GM23248 (cell line): ENCODE measurements at regions not wholly inside any gene's neighbourhood (a gene's known extent, or its start where the extent isn't known, plus 50 kb on each side); places are given as distances from the start of the nearest gene placed in this dataset.

Experiments used
- DNase-seq: peaks from one replicate; pipeline ENCODE4 v3.0.0-alpha.2; 2015
- H2AFZ ChIP-seq: fragments of 200-600 bp; sonication (generic); 2 replicates; pipeline ENCODE4 v1.6.1; 2016; ENCODE audit warnings: antibody characterized with exemption
- H3F3A ChIP-seq: fragments of 200-600 bp; sonication (generic); 2 replicates; pipeline ENCODE4 v1.6.1; 2016; ENCODE audit warnings: mild to moderate bottlenecking, antibody characterized with exemption, mixed run types; ENCODE audit not compliant: insufficient read depth
- H3K27ac ChIP-seq: fragments of 200-600 bp; sonication (generic); 2 replicates; pipeline ENCODE4 v1.5.1; 2016; ENCODE audit warnings: mild to moderate bottlenecking
- H3K27me3 ChIP-seq: fragments of 200-600 bp; sonication (generic); replicated peaks from 2 replicates; pipeline ENCODE4 v1.6.1; 2016; ENCODE audit warnings: mild to moderate bottlenecking; ENCODE audit not compliant: insufficient read depth
- H3K36me3 ChIP-seq: fragments of 200-600 bp; sonication (generic); 2 replicates; pipeline ENCODE4 v1.6.1; 2016; ENCODE audit warnings: low read depth, mild to moderate bottlenecking
- H3K4me1 ChIP-seq: fragments of 200-600 bp; sonication (generic); 2 replicates; pipeline ENCODE4 v1.6.1; 2016; ENCODE audit warnings: mild to moderate bottlenecking; ENCODE audit not compliant: insufficient read depth
- H3K4me2 ChIP-seq: fragments of 200-600 bp; sonication (generic); one replicate; pipeline ENCODE4 v1.6.1; 2016; ENCODE audit warnings: mild to moderate bottlenecking; ENCODE audit not compliant: unreplicated experiment
- H3K4me3 ChIP-seq: fragments of 200-600 bp; sonication (generic); 2 replicates; pipeline ENCODE4 v1.5.1; 2016; ENCODE audit warnings: mild to moderate bottlenecking
- H3K79me2 ChIP-seq: fragments of 200-600 bp; sonication (generic); 2 replicates; pipeline ENCODE4 v1.6.1; 2016; ENCODE audit warnings: mild to moderate bottlenecking; ENCODE audit not compliant: insufficient read depth
- H3K9ac ChIP-seq: fragments of 200-600 bp; sonication (generic); 2 replicates; pipeline ENCODE4 v1.6.1; 2016; ENCODE audit warnings: mild to moderate bottlenecking
- H3K9me2 ChIP-seq: fragments of 200-600 bp; sonication (generic); 2 replicates; pipeline ENCODE4 v1.6.1; 2016; ENCODE audit warnings: mixed run types, mild to moderate bottlenecking, moderate library complexity; ENCODE audit not compliant: insufficient read depth
- H3K9me3 ChIP-seq: fragments of 200-600 bp; sonication (generic); one replicate; pipeline ENCODE4 v1.6.1; 2017; ENCODE audit warnings: low read depth
- H4K20me1 ChIP-seq: fragments of 200-600 bp; sonication (generic); 2 replicates; pipeline ENCODE4 v1.6.0; 2016; ENCODE audit not compliant: insufficient read depth
- EZH2 ChIP-seq: fragments of 200-600 bp; sonication (generic); IDR thresholded peaks from 2 replicates; pipeline ENCODE4 v1.6.1; 2018; ENCODE audit warnings: antibody characterized with exemption, mild to moderate bottlenecking; ENCODE audit not compliant: insufficient read depth, poor library complexity, severe bottlenecking
- EZH2phosphoT487 ChIP-seq: fragments of 200-600 bp; sonication (generic); IDR thresholded peaks from 2 replicates; pipeline ENCODE4 v1.6.1; 2018; ENCODE audit warnings: antibody characterized with exemption, moderate library complexity, mild to moderate bottlenecking, low read depth; ENCODE audit not compliant: insufficient read depth
- WGBS, 2 experiments: methylation state at CpG; one replicate each; pipeline ENCODE4 v1.1.6; 2015 to 2017; ENCODE audit warnings: low lambda C conversion rate in 2 of 2, low coverage in 1 of 2; ENCODE audit errors: missing lambda C conversion rate in 2 of 2; 5-methylcytosine and 5-hydroxymethylcytosine counted together
- in situ Hi-C: fragments of 300-500 bp; cut with MboI; formaldehyde crosslinking; loops from 2 replicates; pipeline ENCODE4 v1.15.0; 2020

DNA sequence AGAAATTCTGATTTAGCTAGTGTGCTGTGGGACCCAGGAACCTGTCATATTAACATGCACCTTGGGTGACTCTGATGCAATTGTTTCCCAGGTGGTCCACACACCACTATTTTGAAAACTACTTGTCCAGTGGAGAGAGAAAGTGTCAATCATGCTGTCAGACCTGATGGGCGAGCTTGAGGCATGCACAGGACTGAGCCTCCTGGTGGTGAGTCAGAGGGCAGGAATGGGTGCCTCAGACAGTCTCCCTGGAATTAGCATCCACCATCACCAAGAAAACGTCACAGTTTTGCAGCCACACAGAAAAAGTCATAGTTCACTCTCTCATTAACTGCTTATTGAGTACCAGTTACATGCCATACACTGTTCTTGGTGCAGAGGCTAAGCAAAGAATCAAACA is 181.8 kb upstream of the MAOA start:
- Histone ChIP-seq H3K9me2 (no peaks in the 10 kb centered on the region), H4K20me1 (no peaks in the 10 kb centered on the region), H3K27ac (no peak overlapping the region), H3K79me2 (no peaks in the 10 kb centered on the region), H2AFZ (no peak overlapping the region), H3K36me3 (no peaks in the 10 kb centered on the region), H3K27me3 (no peaks in the 10 kb centered on the region), H3F3A (no peaks in the 10 kb centered on the region), H3K9ac (no peak overlapping the region), H3K4me3 (no peak overlapping the region), H3K4me2 (no peak overlapping the region), H3K4me1 (no peaks in the 10 kb centered on the region), H3K9me3 (no peaks in the 10 kb centered on the region)
- TF ChIP-seq EZH2phosphoT487 (no peak), EZH2 (no peak)
- WGBS, 2 experiments: 17% methylated on average over 2 of the region's 2 CpGs; no CpG with 5 or more reads in 1 of the 2 experiments
- no peak for DNase-seq
- in situ Hi-C loops: no loop called here

GRCh38 chrX:43479070-43479469 is 177.0 kb upstream of the MAOA start:
- Histone ChIP-seq H3F3A (no peaks in the 10 kb centered on the region), H3K9ac (no peak overlapping the region), H3K27ac (no peak overlapping the region), H3K79me2 (no peaks in the 10 kb centered on the region), H3K4me1 (no peaks in the 10 kb centered on the region), H3K9me3 (no peaks in the 10 kb centered on the region), H3K4me2 (no peak overlapping the region), H2AFZ (no peak overlapping the region), H3K36me3 (no peaks in the 10 kb centered on the region), H3K27me3 (no peaks in the 10 kb centered on the region), H3K9me2 (no peaks in the 10 kb centered on the region), H4K20me1 (no peaks in the 10 kb centered on the region), H3K4me3 (no peak overlapping the region)
- DNase-seq: no peak
- TF ChIP-seq EZH2phosphoT487 (no peak), EZH2 (no peak)
- 44 to 55% methylated on average over 3 of the region's 3 CpGs for WGBS, 2 experiments
- in situ Hi-C loops: no loop called here

DNA sequence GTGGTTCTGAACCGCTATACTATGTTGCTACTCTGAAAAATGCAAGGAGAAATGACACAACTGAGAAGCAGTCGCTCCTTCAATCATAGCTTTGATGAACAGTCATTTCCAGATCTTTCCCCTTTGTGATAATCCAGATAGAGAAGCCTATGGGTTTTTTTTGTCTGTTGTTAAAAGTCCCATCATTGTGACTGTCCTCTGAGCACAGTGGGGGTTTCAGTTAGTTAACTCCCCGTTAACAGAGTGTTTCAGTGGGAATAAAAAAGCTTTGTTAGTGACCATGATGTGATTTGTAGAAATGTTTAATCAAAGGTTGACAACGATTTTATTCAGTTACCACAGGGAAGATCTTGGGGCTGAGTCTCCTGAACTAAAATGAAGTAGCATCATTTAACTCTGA is 176.2 kb upstream of the MAOA start:
- no peak overlapping the region for H3K27ac ChIP-seq
- no peaks in the 10 kb centered on the region for H3K36me3 ChIP-seq
- in situ Hi-C loops: no loop called here
- no peak overlapping the region for H3K4me2 ChIP-seq
- no peaks in the 10 kb centered on the region for H3K9me2 ChIP-seq
- no peaks in the 10 kb centered on the region for H3K4me1 ChIP-seq
- WGBS, 2 experiments: 24 to 28% methylated on average over 4 of the region's 4 CpGs
- H3K79me2 ChIP-seq: no peaks in the 10 kb centered on the region
- TF ChIP-seq EZH2 (no peak), EZH2phosphoT487 (no peak)
- no peaks in the 10 kb centered on the region for H3K9me3 ChIP-seq
- no peaks in the 10 kb centered on the region for H3K27me3 ChIP-seq
- H4K20me1 ChIP-seq: no peaks in the 10 kb centered on the region
- no peaks in the 10 kb centered on the region for H3F3A ChIP-seq
- H3K4me3 ChIP-seq: no peak overlapping the region
- H2AFZ ChIP-seq: no peak overlapping the region
- no peak overlapping the region for H3K9ac ChIP-seq
- DNase-seq: no peak

DNA sequence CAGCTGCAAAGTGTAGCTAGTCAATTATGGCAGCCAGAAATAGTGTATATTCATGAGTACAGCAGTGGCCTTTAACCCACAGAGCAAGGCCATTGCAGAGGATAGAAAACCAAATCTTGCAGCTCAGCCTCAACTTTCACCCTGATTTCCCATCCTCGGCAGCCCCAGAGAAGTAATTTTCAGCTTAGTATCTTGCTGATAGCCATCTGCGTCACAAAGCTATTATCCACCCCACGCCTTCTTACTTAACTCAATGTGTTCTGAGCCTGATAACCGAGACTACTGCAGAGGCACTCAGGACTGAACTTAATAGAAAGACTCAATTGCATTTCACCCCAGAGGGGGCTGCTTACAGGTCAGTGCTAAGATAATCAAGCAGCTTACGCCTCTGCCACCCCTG is 174.5 kb upstream of the MAOA start:
- 34 to 49% methylated on average over 5 of the region's 5 CpGs for WGBS, 2 experiments
- Histone ChIP-seq H3K79me2 (no peaks in the 10 kb centered on the region), H3K9me2 (no peaks in the 10 kb centered on the region), H3F3A (no peaks in the 10 kb centered on the region), H2AFZ (no peak overlapping the region), H3K27ac (no peak overlapping the region), H3K4me1 (no peaks in the 10 kb centered on the region), H4K20me1 (no peaks in the 10 kb centered on the region), H3K36me3 (no peaks in the 10 kb centered on the region), H3K27me3 (no peaks in the 10 kb centered on the region), H3K4me3 (no peak overlapping the region), H3K9ac (no peak overlapping the region), H3K9me3 (no peaks in the 10 kb centered on the region), H3K4me2 (no peak overlapping the region)
- in situ Hi-C loops: no loop called here
- no peak for TF ChIP-seq EZH2phosphoT487
- no peak for TF ChIP-seq EZH2
- DNase-seq: no peak

- H3K4me3 ChIP-seq: no peak overlapping the region
- no peak overlapping the region for H3K27ac ChIP-seq
- no peaks in the 10 kb centered on the region for H3K36me3 ChIP-seq
- H3K9me2 ChIP-seq: no peaks in the 10 kb centered on the region
- in situ Hi-C loops: no loop called here
- H3F3A ChIP-seq: no peaks in the 10 kb centered on the region
- H3K27me3 ChIP-seq: no peaks in the 10 kb centered on the region
- no peak overlapping the region for H3K9ac ChIP-seq
- H3K79me2 ChIP-seq: no peaks in the 10 kb centered on the region
- H3K4me2 ChIP-seq: no peak overlapping the region
- H3K9me3 ChIP-seq: no peaks in the 10 kb centered on the region
- no peak for DNase-seq
- no peak overlapping the region for H2AFZ ChIP-seq
- no peak for TF ChIP-seq EZH2
- no peak for TF ChIP-seq EZH2phosphoT487
- no peaks in the 10 kb centered on the region for H3K4me1 ChIP-seq
- H4K20me1 ChIP-seq: no peaks in the 10 kb centered on the region
- 21 to 31% methylated on average over 3 of the region's 3 CpGs for WGBS, 2 experiments
Observed at GRCh38 chrX:43493756-43494155, 162.3 kb upstream of the MAOA start.
